GM19455 (cell line): ENCODE measurements at regions not wholly inside any gene's neighbourhood (a gene's known extent, or its start where the extent isn't known, plus 50 kb on each side); places are given as distances from the start of the nearest gene placed in this dataset.
"Not testable (repeated sequence)": the region's sequence is repeated elsewhere in the genome, so short reads cannot be mapped to it uniquely, and the experiment has no call there.

Source experiments
- ATAC-seq: cut with Tn5 transposase; IDR thresholded peaks from one replicate; pipeline ENCODE4 v1.9.1; 2021; ENCODE audit not compliant: unreplicated experiment

- no peak for ATAC-seq
These were observed 940.6 kb downstream of the TTLL7 start for GRCh38 chr1:83058327-83058726.

GRCh38 chr1:83055391-83056170, 943.4 kb downstream of the TTLL7 start:
- ATAC-seq = no peak

GRCh38 chr1:83053446-83053845, 945.5 kb downstream of the TTLL7 start:
- ATAC-seq = no peak

- ATAC-seq = no peak
These were observed 946.1 kb downstream of the TTLL7 start for GRCh38 chr1:83052865-83053264.

GRCh38 chr1:83051053-83051452, 947.9 kb downstream of the TTLL7 start:
- not testable (repeated sequence) for ATAC-seq

GRCh38 chr1:83043244-83043643, 955.7 kb downstream of the TTLL7 start:
- ATAC-seq = no peak

- not testable (repeated sequence) for ATAC-seq
These were observed 959.8 kb downstream of the TTLL7 start for GRCh38 chr1:83039091-83039490.

- ATAC-seq = no peak
These were observed 964.1 kb downstream of the TTLL7 start for GRCh38 chr1:83034851-83035250.

GRCh38 chr1:83033682-83034081, 965.2 kb downstream of the TTLL7 start:
- no peak for ATAC-seq

GRCh38 chr1:83029916-83030315, 969.0 kb downstream of the TTLL7 start:
- no peak for ATAC-seq

- ATAC-seq = no peak
These were observed 969.9 kb downstream of the TTLL7 start for GRCh38 chr1:83029050-83029449.

- no peak for ATAC-seq
These were observed 970.5 kb downstream of the TTLL7 start for GRCh38 chr1:83028467-83028866.

GRCh38 chr1:83027511-83027910, 971.4 kb downstream of the TTLL7 start:
- no peak for ATAC-seq

GRCh38 chr1:83026745-83027144, 972.2 kb downstream of the TTLL7 start:
- ATAC-seq = no peak

GRCh38 chr1:83024251-83024767, 974.6 kb downstream of the TTLL7 start:
- ATAC-seq = no peak

- no peak for ATAC-seq
These were observed 975.7 kb downstream of the TTLL7 start for GRCh38 chr1:83023212-83023611.

- no peak for ATAC-seq
These were observed 976.7 kb downstream of the TTLL7 start for GRCh38 chr1:83022206-83022605.

GRCh38 chr1:83017701-83018100, 981.2 kb downstream of the TTLL7 start:
- ATAC-seq = no peak

- ATAC-seq = no peak
These were observed 981.7 kb downstream of the TTLL7 start for GRCh38 chr1:83017276-83017675.

- no peak for ATAC-seq
These were observed 982.5 kb downstream of the TTLL7 start for GRCh38 chr1:83016354-83016849.

GRCh38 chr1:83015163-83015562, 983.8 kb downstream of the TTLL7 start:
- no peak for ATAC-seq

- no peak for ATAC-seq
These were observed 986.0 kb downstream of the TTLL7 start for GRCh38 chr1:83012950-83013349.

- ATAC-seq = no peak
These were observed 987.7 kb downstream of the TTLL7 start for GRCh38 chr1:83011265-83011664.
